ENCODE measurements at regions not wholly inside any gene's neighbourhood (a gene's known extent, or its start where the extent isn't known, plus 50 kb on each side); places are given as distances from the start of the nearest gene placed in this dataset.

GRCh38 chr6:105746509-105746908 is 339.6 kb upstream of the PRDM1 start:
- TF ChIP-seq ZNF274 (IDR thresholded peaks at IDR 0.05; ENCODE audit: low read length) (no peak), ZNF274 (tag by site-specific recombination; IDR thresholded peaks at IDR 0.05; ENCODE audit: borderline replicate concordance) (no peak), CTCF (tag by site-specific recombination; IDR thresholded peaks at IDR 0.05) (no peak), ZBTB17 (tag by site-specific recombination; IDR thresholded peaks at IDR 0.05) (no peak), KLF10 (tag by site-specific recombination; IDR thresholded peaks at IDR 0.05) (no peak), YY1 (tag by site-specific recombination; IDR thresholded peaks at IDR 0.05) (no peak), ZNF391 (tag by site-specific recombination; IDR thresholded peaks at IDR 0.05; ENCODE audit: borderline replicate concordance, low read depth) (no peak), ATF2 (tag by site-specific recombination; IDR thresholded peaks at IDR 0.05; ENCODE audit: low read depth) (no peak)
